ENCODE measurements at regions not wholly inside any gene's neighbourhood (a gene's known extent, or its start where the extent isn't known, plus 50 kb on each side); places are given as distances from the start of the nearest gene placed in this dataset.
"Not testable (repeated sequence)": the region's sequence is repeated elsewhere in the genome, so short reads cannot be mapped to it uniquely, and the experiment has no call there.

DNA sequence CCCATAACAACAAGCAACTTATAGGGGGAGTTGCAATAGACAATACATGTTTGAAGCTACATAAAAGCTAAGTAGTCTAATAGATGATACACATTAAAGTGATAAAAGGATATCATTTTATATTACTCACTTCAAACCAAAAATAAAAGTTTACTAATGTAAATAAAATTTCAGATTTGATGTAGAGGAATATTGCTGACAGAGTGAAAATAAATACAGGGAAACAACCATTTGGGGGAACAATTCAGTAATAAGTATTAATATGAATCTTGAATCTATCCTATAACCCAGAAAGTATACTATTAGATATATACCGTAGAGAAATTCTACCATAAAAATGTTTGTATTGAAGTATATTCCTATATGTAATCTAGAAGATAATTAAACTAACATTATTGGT is 1248.9 kb upstream of the EPHA6 start:
- no peak for DNase-seq

DNA sequence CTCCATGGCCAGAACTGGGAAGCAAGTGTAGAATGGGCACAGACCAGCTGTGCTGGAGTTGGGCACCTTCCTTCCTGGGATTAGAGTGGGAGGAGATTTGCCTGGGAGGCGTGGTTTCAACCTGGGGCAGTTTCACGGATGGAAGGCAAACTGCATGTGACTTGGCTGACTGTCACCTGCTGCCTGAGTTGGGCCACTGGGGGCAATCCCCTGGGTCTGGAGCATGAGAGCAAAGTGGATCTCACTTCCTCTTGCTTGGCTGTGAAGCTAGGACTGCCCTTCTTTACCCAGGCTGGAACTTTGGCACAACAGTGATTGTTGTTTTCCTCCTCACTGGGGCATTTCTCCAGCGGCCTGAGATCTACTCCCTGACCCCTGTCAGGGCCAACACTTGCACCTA is 1247.0 kb upstream of the EPHA6 start:
- no peak for DNase-seq

GRCh38 chr3:95586754-95587153 is 1227.6 kb upstream of the EPHA6 start:
- DNase-seq = no peak

- DNase-seq = not testable (repeated sequence)
These were observed 1226.8 kb upstream of the EPHA6 start for GRCh38 chr3:95587641-95588040.

- DNase-seq = no peak
These were observed 1225.9 kb upstream of the EPHA6 start for GRCh38 chr3:95588473-95588872.

GRCh38 chr3:95595416-95596075 is 1218.8 kb upstream of the EPHA6 start:
- DNase-seq = no peak

DNA sequence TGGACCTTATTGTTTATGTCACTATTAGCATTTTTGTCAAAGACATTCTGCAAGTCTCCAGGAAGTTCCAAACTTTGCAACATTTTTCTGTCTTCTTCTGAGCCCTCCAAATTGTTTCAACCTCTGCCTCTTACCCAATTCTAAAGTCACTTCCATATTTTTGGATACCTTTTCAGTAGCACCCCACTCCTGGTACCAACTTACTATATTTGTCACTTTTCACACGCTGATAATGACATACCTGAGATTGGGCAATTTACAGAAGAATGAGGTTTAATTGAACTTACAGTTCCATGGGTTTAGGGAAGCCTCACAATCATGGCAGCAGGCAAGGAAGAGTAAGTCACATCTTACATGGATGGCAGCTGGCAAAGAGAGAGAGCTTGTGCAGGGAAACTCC is 1206.5 kb upstream of the EPHA6 start:
- DNase-seq = no peak

DNA sequence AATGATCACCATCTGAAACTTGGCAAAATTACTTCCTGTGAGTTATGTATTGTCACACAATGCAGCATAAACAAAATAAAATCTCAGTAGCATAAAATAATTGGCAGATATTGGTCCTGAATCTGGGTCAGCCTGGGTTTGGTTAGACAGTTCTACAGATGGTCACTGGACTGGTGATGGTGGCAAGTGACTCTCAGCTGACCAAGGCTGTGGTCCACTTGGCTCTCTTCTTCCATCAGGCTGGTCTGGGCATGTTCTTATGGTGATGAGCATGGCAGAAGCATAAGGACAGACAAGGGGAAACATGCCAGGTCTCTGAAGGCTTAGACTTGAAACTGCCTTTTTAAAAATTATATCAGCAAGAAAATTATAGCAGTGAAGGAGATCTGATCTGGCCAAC is 1205.0 kb upstream of the EPHA6 start:
- DNase-seq = no peak

DNA sequence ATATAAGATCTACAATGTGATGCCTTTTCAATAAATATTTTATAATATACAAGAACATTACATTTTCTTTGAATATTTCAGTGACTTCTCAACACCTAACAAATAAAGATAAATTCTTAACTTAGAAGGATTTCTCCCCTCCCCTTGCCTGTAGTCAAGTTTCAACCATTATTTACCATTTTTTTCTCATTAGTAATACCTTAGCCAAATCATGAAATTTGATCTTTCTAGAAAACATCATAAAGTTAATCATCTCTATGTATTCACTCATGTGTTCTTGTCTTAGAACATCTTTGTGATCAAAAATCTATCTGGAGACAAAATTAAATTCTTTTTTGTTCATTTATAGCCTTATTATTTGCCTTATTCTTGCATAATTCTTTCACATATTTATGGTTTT is 1201.8 kb upstream of the EPHA6 start:
- no peak for DNase-seq

DNA sequence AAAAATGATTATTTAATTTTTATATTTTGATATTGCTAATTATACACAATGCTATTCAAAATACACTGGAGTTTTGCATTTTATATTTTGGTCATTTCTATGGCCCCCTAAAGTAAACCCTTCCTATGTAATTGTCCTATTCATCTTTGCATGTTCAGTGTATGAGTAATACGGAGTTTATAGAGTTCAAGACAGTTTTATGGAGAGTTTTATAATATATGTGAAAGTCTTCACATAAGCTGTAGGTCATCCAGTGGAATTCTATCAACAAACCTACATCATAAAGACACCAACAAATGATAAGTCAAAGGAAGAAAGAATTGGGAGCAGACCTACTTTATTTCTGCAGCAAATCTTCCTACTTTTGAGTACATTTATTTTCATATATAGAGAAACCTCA is 1200.4 kb upstream of the EPHA6 start:
- DNase-seq = no peak

DNA sequence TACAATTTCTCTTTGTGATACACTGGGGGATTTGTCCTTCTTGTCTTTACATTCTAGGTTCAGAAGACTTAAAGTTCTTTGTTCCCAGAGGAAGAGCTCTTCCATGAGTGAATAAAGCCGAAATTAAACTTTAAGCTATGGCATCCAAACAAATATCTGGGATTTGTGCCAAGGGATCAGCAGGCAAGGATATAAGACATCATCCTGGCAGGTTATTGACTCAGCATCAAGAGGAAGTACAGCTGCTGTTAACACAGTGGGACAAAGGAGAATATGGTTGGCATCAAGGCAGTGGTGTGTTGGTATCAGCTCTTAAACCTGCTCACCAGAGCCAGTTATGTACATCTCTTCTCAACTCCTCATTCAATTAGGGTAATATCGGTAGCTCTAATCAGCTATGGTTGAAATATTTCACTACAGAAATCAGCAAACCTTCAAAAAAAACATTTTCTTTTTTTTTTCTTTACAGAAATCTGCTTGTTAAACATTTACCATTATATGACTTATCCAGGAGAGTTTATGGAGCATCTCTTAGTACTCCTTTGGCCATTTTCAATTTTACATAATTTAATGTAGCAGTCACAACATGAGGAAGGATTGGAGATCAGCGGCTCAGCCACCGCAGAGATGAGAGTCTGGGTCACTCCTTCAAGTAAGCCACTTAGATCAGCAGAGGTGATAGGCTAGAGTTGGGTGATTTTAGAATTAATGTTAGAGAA is 1198.6 kb upstream of the EPHA6 start:
- no peak for DNase-seq

- no peak for DNase-seq
These were observed 1188.3 kb upstream of the EPHA6 start for GRCh38 chr3:95626107-95626506.

DNA sequence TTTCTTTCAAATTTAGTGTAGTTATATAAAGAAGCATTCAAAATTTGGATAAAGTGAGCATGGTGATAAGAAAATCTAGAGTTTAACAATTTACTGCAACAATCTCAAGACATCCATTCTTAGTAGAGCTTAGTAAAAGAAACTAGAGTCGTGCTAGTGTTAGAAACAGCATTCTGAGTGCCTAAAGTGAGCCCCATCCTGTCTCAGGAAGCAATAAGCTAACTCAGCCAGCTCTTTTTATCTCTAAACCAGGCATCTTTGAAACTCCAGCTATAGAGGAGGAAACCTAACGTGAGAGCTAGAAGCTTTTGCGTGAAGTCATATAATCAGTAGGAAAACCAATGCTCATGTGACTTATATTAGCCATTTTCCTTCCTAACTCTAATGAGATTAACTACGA is 1187.1 kb upstream of the EPHA6 start:
- DNase-seq = no peak

DNA sequence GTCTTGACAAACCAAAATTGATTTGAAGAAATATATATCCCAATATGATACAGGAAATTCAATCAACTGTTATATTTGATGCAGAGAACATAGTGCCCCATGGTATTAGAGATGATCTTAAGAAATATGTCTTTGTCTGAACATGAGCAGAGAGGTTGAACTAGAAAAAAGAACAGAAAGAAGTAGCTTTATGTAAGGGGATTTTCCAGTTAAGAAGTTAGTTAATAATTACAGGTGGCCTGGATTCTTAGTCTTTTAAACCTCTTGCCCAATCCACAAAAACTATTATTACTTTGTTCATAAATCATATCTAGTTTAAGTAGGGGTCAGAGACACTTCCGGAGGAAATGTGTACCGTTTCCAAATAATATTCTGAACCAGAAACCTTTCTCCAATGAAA is 1186.7 kb upstream of the EPHA6 start:
- DNase-seq = no peak

DNA sequence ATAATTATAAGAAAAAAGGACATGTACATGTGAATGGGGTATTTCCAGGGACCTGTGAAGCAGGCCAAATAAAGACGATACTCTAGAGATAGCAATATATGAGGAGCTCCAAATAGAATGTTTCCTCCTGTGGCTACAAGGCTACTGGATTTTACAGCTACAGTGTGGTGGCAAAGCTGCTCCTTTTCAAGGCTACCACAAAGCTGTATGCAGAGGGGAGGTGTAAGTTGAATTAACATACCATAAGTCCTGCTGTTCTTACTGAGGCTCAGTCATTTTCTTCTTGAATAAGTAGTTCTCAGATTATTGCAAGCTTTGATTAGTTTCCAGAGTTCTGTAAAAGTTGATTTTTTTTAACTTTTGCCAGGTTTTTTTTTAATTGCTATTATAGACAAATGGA is 1184.6 kb upstream of the EPHA6 start:
- no peak for DNase-seq

DNA sequence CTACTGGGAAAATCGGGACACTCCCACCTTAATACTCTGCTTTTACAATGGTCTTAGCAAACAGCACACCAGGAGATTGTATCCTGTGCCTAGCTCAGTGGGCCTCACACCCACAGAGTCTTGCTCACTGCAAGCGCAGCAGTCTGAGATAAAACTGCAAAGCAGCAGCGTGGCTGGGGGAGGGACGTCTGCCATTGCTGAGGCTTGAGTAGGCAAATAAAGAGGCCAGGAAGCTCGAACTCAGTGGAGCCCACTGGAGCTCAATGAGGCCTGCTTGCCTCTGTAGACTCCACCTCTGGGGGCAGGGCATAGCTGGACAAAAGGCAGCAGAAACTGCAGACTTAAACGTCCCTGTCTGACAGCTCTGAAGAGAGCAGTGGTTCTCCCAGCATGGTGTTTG is 1169.1 kb upstream of the EPHA6 start:
- no peak for DNase-seq

DNA sequence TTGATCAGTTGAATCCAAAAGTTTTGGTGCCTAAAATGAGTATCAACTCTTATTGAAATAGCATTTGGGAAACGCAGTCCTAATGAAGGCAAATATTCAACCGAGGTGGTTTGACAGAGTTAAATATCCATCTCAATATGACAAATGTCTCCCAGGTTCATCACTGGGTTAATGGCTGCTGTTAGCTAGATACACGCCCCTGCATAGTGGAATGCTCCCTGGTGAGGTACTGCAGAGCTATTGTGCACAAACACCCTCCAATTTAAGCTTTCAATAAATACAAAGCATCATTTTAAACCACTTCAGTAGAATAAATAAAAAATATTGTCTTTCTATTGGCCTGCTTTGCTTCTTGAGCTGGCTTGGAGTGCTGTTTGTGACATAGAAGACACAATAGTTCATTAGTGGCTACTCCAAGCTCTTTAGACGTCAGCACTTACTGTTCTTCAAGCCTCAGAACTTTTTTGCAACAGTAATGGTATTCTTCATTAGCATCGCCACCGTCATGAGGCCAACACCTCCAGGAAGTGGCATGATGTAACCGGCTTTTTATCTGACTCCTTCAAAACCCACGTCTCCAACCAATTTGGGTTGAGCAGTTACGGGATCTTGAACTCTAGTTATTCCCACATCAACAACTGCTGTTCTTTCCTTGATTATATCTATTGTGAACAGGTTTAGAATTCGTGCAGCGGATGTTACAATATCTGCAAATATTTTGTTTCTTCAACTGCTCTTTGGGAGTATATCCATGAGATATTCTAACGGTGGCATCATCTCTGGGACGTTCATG is 1159.6 kb upstream of the EPHA6 start:
- DNase-seq = no peak

- no peak for DNase-seq
These were observed 1158.9 kb upstream of the EPHA6 start for GRCh38 chr3:95655363-95655986.

DNA sequence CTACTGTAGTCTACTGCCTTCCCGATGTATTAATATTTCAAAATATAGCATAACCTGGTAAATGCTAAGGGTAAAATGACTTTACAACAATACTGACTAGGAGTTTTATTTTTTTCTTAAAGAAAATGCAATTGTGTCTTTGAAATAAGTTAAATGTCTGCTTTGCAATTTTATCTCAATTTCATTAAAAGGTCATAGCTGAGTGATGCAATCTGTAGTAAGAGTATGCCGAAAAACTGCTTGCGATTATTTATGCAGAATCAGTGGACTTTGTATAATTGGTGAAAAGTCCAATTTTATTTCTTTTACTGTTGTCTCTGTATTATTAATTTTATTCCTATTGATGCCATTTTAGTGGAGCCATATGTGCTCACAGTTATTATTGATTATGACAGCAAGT is 1143.6 kb upstream of the EPHA6 start:
- no peak for DNase-seq

- no peak for DNase-seq
These were observed 1141.2 kb upstream of the EPHA6 start for GRCh38 chr3:95673215-95673614.

DNA sequence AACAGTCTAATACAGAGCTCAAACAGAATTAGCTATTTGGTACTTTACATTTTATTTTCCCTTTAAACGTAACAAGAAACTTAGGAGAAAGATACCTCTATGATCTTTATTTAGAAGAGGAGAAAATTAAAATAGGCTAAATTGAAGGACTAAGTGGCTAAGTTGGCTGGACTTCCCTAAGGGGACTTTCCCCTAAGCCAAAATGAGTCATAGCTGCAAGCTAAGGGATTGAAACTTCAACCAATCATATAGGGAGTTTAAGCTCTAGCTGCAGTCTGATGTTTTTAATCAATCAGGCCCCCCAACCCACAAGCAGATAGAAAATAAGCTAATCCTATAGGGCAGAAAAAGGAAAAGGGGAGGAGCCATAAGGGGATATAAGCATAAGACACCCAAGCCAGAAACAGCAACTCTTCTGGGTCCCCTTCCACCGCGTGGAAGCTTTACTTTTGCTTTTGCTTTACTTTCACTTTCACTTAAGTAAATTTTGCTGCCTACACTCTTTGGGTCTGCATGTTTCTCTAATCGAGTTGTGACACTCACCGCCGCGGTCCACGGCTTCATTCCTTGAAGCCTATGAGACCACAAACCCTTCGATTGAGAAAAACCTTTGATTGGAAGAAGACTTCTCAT is 1108.5 kb upstream of the EPHA6 start:
- DNase-seq = no peak

DNA sequence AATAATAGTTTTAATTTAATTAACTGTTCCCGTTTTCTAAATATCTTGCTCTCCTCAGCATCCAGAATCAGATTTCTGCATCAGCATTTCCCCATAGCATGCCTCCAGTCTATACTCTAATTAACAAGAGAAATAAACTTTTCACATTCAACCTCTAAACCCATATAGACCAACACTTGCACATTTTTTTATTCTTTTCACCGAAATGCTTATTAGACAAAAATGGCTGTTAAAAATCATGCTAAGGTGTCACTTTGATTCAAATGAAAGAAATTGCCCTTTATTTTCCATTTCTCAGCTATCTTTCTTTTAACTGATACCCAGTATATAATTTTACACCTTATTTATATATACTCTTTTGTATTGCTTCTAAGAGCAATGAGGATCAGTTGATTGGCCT is 1107.1 kb upstream of the EPHA6 start:
- DNase-seq = no peak

GRCh38 chr3:95710684-95711083 is 1103.7 kb upstream of the EPHA6 start:
- DNase-seq = no peak

Data from NCI-H2227 treated with DMSO at 0.1 percent for 48 hours (cell line).